ENCODE measurements at regions not wholly inside any gene's neighbourhood (a gene's known extent, or its start where the extent isn't known, plus 50 kb on each side); places are given as distances from the start of the nearest gene placed in this dataset.

GRCh38 chr16:9307446-9307845 is 216.0 kb downstream of the HAPSTR1 start:
- TF ChIP-seq, protein P1, sequence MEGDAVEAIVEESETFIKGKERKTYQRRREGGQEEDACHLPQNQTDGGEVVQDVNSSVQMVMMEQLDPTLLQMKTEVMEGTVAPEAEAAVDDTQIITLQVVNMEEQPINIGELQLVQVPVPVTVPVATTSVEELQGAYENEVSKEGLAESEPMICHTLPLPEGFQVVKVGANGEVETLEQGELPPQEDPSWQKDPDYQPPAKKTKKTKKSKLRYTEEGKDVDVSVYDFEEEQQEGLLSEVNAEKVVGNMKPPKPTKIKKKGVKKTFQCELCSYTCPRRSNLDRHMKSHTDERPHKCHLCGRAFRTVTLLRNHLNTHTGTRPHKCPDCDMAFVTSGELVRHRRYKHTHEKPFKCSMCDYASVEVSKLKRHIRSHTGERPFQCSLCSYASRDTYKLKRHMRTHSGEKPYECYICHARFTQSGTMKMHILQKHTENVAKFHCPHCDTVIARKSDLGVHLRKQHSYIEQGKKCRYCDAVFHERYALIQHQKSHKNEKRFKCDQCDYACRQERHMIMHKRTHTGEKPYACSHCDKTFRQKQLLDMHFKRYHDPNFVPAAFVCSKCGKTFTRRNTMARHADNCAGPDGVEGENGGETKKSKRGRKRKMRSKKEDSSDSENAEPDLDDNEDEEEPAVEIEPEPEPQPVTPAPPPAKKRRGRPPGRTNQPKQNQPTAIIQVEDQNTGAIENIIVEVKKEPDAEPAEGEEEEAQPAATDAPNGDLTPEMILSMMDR (IDR thresholded peaks at IDR 0.05; ENCODE audit: low read length): no peak
- no peak for TF ChIP-seq EZH2 (optimal IDR thresholded peaks at IDR 0.05; ENCODE audit: low read depth, low read length)
- TF ChIP-seq EZH2phosphoT487 (IDR thresholded peaks at IDR 0.05; ENCODE audit: low read length): no peak
